GM12892 (cell line): ENCODE measurements at regions not wholly inside any gene's neighbourhood (a gene's known extent, or its start where the extent isn't known, plus 50 kb on each side); places are given as distances from the start of the nearest gene placed in this dataset.

ENCODE experiments used
- POLR2A ChIP-seq: IDR thresholded peaks from 2 replicates; pipeline ENCODE4 v1.6.1; 2011; ENCODE audit warnings: low read depth, low read length, control low read depth
- TAF1 ChIP-seq: IDR thresholded peaks from 2 replicates; pipeline ENCODE4 v1.6.1; 2011; ENCODE audit warnings: low read depth, mild to moderate bottlenecking, control low read depth, low read length, borderline replicate concordance

GRCh38 chr18:70442933-70443332 is 154.1 kb downstream of the SOCS6 start:
- TF ChIP-seq TAF1 (no peak), POLR2A (no peak)
